ENCODE measurements at regions not wholly inside any gene's neighbourhood (a gene's known extent, or its start where the extent isn't known, plus 50 kb on each side); places are given as distances from the start of the nearest gene placed in this dataset.

GRCh38 chr9:89670114-89670513, 65.3 kb downstream of the GADD45G start:
- no peak for TF ChIP-seq CTCF (IDR thresholded peaks at IDR 0.05)
- no peak for TF ChIP-seq POLR2A (IDR thresholded peaks at IDR 0.05)

Measured in testis (tissue), 2 donors.